SK-N-MC (cell line): ENCODE measurements at regions not wholly inside any gene's neighbourhood (a gene's known extent, or its start where the extent isn't known, plus 50 kb on each side); places are given as distances from the start of the nearest gene placed in this dataset.

Experiments used
- EZH2 ChIP-seq: fragments of 200-600 bp; sonication (generic); IDR thresholded peaks from one replicate; pipeline ENCODE4 v1.6.1; 2017; ENCODE audit warnings: antibody characterized with exemption
- FOXP2 ChIP-seq: optimal IDR thresholded peaks from 2 replicates; pipeline ENCODE3; 2011; ENCODE audit warnings: mild to moderate bottlenecking, moderate library complexity; ENCODE audit not compliant: insufficient read depth; ENCODE audit errors: extremely low read length, control extremely low read depth
- POLR2AphosphoS5 ChIP-seq: IDR thresholded peaks from 2 replicates; pipeline ENCODE4 v1.6.1; 2012; ENCODE audit warnings: mild to moderate bottlenecking, low read depth, low read length, borderline replicate concordance

GRCh38 chr13:100787899-100788298 lies 113.3 kb upstream of the TMTC4 start:
- TF ChIP-seq POLR2AphosphoS5 (no peak), EZH2 (no peak), FOXP2 (no peak)
